Heart right ventricle (tissue), 16 donors: ENCODE measurements at regions not wholly inside any gene's neighbourhood (a gene's known extent, or its start where the extent isn't known, plus 50 kb on each side); places are given as distances from the start of the nearest gene placed in this dataset.

Experiments
- ATAC-seq, 8 donors: fragments of 200-7000 bp; cut with Tn5 transposase; one replicate each; pipeline ENCODE4 v1.9.1; 2020; ENCODE audit warnings: mild to moderate bottlenecking in 8 of 8, moderate library complexity in 8 of 8, moderate number of reproducible peaks in 1 of 8
- DNase-seq, 2 donors: peaks; one replicate each; pipeline ENCODE4 v3.0.0-alpha.2; 2020
- H3K27ac ChIP-seq, 10 donors: fragments of 200-600 bp; sonication (generic) in 2 of 10; one replicate each; pipeline versions ENCODE4 v1.5.0 to v1.8.0; 2020 to 2022; ENCODE audit warnings: mild to moderate bottlenecking in 3 of 10
- H3K27me3 ChIP-seq, 7 donors: fragments of 200-600 bp; one replicate each; pipeline ENCODE4 v1.8.0; 2021 to 2022; ENCODE audit warnings: mild to moderate bottlenecking in 2 of 7
- H3K36me3 ChIP-seq, 9 donors: fragments of 200-600 bp; sonication (generic) in 1 of 9; one replicate each; pipeline versions ENCODE4 v1.5.0 to v1.8.0; 2020 to 2022; ENCODE audit warnings: mild to moderate bottlenecking in 2 of 9
- H3K4me1 ChIP-seq, 9 donors: fragments of 200-600 bp; sonication (generic) in 1 of 9; one replicate each; pipeline versions ENCODE4 v1.5.0 to v1.8.0; 2020 to 2022; ENCODE audit warnings: mild to moderate bottlenecking in 4 of 9
- H3K4me3 ChIP-seq, 10 donors: fragments of 200-600 bp; sonication (generic) in 2 of 10; one replicate each; pipeline versions ENCODE4 v1.5.0 to v1.8.0; 2020 to 2022; ENCODE audit warnings: mild to moderate bottlenecking in 7 of 10, moderate library complexity in 2 of 10
- H3K9me3 ChIP-seq, 11 donors: fragments of 200-600 bp in 10 of 11; sonication (generic) in 2 of 11; one replicate each; pipeline versions ENCODE4 v1.5.0 to v1.8.0; 2013 to 2022; ENCODE audit warnings: mild to moderate bottlenecking in 2 of 11, control low read depth in 1 of 11, moderate library complexity in 1 of 11
- WGBS, 2 donors: extraction: QIAGEN DNeasy Blood & Tissue Kit; methylation state at CpG; one replicate each; pipeline ENCODE4 v1.1.7; 2013; ENCODE audit warnings: inconsistent platforms in 1 of 2; 5-methylcytosine and 5-hydroxymethylcytosine counted together
- intact Hi-C, 10 donors: fragments of 100-400 bp; cut with DNase I; formaldehyde crosslinking; loops; one replicate each; pipeline versions ENCODE4 v1.11.1 to v1.14.2; 2022
- TF ChIP-seq, protein P1 (sequence below), 9 donors: fragments of 200-600 bp; sonication (generic) in 2 of 9; IDR thresholded peaks; one replicate each; pipeline versions ENCODE4 v1.5.0 to v1.8.0; 2021 to 2022; ENCODE audit warnings: antibody characterized with exemption in 9 of 9, mild to moderate bottlenecking in 5 of 9, moderate library complexity in 1 of 9
- donor health status: Arrhythmogenic right ventricular cardiomyopathy.
- donor health status: ischemic (EF 13 %, LVEDD 7.1; RV severe dilation, severe dysfunction).
- donor health status: healthy with polysubstance abuse.
- donor health status: DM: no; HTN: yes; CAD: no.
- donor health status: DM: no; HTN: no; CAD: no.
- donor health status: ischemic (EF 25% LVEDD 6.9; RV normal size, moderate dysfunction).
- donor health status: ischemic (EF 25% LVEDD 5.7; RV mildly dilated, moderate dysfunction).
- donor health status: healthy.
- donor health status: DM: yes; HTN: yes; CAD: no.
- donor health status: Ischemic cardiomyopathy.
- donor health status: ischemic (EF 35%, LVEDD 5.7; RV mildly dilated, moderate dysfunction).
- donor health status: nonischemic (EF 11% LVEDD 7.7; RV severe dilation, severe dysfunction).
- donor health status: DM: yes; HTN: yes; CAD: no.
- donor health status: PGD.
- donor health status: ischemic (EF 29% LVEDD 5.4; RV normal size, mild dysfunction).
- donor health status: nonischemic (EF 23%, LVEDD 6.1; RV moderate dilation, normal function).

DNA sequence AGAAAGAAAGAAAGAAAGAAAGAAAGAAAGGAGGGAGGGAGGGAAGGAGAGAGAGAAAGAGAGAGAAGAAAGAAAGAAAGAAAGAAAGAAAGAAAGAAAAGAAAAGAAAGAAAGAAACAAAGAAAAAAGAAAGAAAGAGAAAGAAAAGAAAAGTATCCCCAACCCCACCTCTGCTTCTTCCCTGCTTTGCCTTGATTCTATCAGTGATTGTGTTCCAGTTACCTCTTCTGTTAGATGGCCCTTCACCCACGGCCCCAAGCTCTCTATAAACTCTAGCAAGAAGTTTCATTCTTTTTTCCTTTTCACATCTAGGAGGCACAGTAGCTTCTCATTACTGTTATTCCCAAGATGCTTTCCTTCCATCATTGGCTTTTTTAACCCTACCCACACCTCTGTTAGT is 1097.5 kb upstream of the ZEB2 start:
- TF ChIP-seq, protein P1, sequence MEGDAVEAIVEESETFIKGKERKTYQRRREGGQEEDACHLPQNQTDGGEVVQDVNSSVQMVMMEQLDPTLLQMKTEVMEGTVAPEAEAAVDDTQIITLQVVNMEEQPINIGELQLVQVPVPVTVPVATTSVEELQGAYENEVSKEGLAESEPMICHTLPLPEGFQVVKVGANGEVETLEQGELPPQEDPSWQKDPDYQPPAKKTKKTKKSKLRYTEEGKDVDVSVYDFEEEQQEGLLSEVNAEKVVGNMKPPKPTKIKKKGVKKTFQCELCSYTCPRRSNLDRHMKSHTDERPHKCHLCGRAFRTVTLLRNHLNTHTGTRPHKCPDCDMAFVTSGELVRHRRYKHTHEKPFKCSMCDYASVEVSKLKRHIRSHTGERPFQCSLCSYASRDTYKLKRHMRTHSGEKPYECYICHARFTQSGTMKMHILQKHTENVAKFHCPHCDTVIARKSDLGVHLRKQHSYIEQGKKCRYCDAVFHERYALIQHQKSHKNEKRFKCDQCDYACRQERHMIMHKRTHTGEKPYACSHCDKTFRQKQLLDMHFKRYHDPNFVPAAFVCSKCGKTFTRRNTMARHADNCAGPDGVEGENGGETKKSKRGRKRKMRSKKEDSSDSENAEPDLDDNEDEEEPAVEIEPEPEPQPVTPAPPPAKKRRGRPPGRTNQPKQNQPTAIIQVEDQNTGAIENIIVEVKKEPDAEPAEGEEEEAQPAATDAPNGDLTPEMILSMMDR (IDR thresholded peaks at IDR 0.05), result no peak
- no peak overlapping the region for H3K4me3 ChIP-seq
- H3K36me3 ChIP-seq, result no peaks in the 10 kb centered on the region
- no peak overlapping the region for H3K27ac ChIP-seq
- H3K9me3 ChIP-seq, result peaks cover 0 to 5% (median 0%) of the 10 kb centered on the region in 11 donors
- ATAC-seq (no peak), DNase-seq (no peak)
- intact Hi-C loops, result no loop called here
- 87 to 89% methylated on average over 1 of the region's 1 CpG for WGBS, 2 donors
- H3K4me1 ChIP-seq, result no peaks in the 10 kb centered on the region
- no peaks in the 10 kb centered on the region for H3K27me3 ChIP-seq

DNA sequence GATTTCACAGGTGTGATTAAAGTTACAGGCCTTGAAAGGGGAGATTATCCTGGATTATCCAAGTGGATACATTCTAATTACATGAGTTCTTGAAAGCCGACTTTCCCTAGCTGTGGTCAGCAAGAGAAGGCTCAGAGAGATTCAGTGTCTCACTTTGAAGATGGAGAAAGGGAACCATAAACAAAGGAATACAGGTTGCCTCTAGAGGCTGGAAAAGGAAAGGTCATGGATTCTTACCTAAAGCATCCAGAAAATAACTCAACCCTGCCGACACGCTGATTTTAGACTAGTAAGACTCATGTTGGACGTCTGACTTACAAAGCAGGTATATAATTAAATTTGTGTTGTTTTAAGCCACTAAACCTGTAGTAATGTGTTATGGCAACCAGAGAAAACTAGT is 1095.7 kb upstream of the ZEB2 start:
- H3K27ac ChIP-seq, result no peak overlapping the region
- 92 to 93% methylated on average over 4 of the region's 4 CpGs for WGBS, 2 donors
- intact Hi-C loops, result no loop called here
- no peak overlapping the region for H3K4me3 ChIP-seq
- ATAC-seq (no peak), DNase-seq (no peak)
- H3K4me1 ChIP-seq, result no peaks in the 10 kb centered on the region
- peaks cover 0 to 5% (median 0%) of the 10 kb centered on the region in 11 donors for H3K9me3 ChIP-seq
- TF ChIP-seq, protein P1 (IDR thresholded peaks at IDR 0.05), result no peak
- H3K36me3 ChIP-seq, result no peaks in the 10 kb centered on the region
- no peaks in the 10 kb centered on the region for H3K27me3 ChIP-seq

- Histone ChIP-seq H3K27ac (no peak overlapping the region), H3K36me3 (no peaks in the 10 kb centered on the region), H3K9me3 (peaks cover 0 to 5% (median 0%) of the 10 kb centered on the region in 11 donors), H3K4me3 (no peak overlapping the region), H3K4me1 (no peaks in the 10 kb centered on the region), H3K27me3 (no peaks in the 10 kb centered on the region)
- no peak for ATAC-seq
- TF ChIP-seq, protein P1 (IDR thresholded peaks at IDR 0.05), result no peak
- intact Hi-C loops, result no loop called here
- DNase-seq, result no peak
- 95% methylated on average over 3 of the region's 3 CpGs for WGBS, 2 donors
These were observed 1090.0 kb upstream of the ZEB2 start for GRCh38 chr2:145609951-145610350.

- intact Hi-C loops, result no loop called here
- ATAC-seq, result no peak
- peaks cover 0 to 3% (median 0%) of the 10 kb centered on the region in 11 donors for H3K9me3 ChIP-seq
- H3K27ac ChIP-seq, result no peak overlapping the region
- no peaks in the 10 kb centered on the region for H3K36me3 ChIP-seq
- TF ChIP-seq, protein P1 (IDR thresholded peaks at IDR 0.05), result no peak
- WGBS, 2 donors, result 38 to 60% methylated on average over 1 of the region's 1 CpG
- no peak overlapping the region for H3K4me3 ChIP-seq
- DNase-seq, result no peak
- H3K27me3 ChIP-seq, result no peaks in the 10 kb centered on the region
- H3K4me1 ChIP-seq, result peaks cover 0 to 8% (median 0%) of the 10 kb centered on the region in 9 donors
These were observed 1081.5 kb upstream of the ZEB2 start for GRCh38 chr2:145601361-145601925.
